ENCODE measurements at regions not wholly inside any gene's neighbourhood (a gene's known extent, or its start where the extent isn't known, plus 50 kb on each side); places are given as distances from the start of the nearest gene placed in this dataset.

- DNase-seq (ENCODE audit: low spot score): no peak
Measured at GRCh38 chr12:105803292-105803691, 335.5 kb downstream of the NUAK1 start.

- DNase-seq (ENCODE audit: low spot score): no peak
Measured at GRCh38 chr12:105804591-105805265, 334.0 kb downstream of the NUAK1 start.

- DNase-seq (ENCODE audit: low spot score): no peak
Measured at GRCh38 chr12:105805730-105806399, 332.9 kb downstream of the NUAK1 start.

- DNase-seq (ENCODE audit: low spot score): no peak
Measured at GRCh38 chr12:105806400-105806770, 332.4 kb downstream of the NUAK1 start.

- DNase-seq (ENCODE audit: low spot score): no peak
Measured at GRCh38 chr12:105812366-105812765, 326.4 kb downstream of the NUAK1 start.

GRCh38 chr12:105813201-105813600, 325.6 kb downstream of the NUAK1 start:
- no peak for DNase-seq (ENCODE audit: low spot score)

- DNase-seq (ENCODE audit: low spot score): no peak
Measured at GRCh38 chr12:105814283-105814682, 324.5 kb downstream of the NUAK1 start.

- DNase-seq (ENCODE audit: low spot score): no peak
Measured at GRCh38 chr12:105819549-105819948, 319.2 kb downstream of the NUAK1 start.

GRCh38 chr12:105820429-105821125, 318.2 kb downstream of the NUAK1 start:
- DNase-seq (ENCODE audit: low spot score): no peak

GRCh38 chr12:105822131-105823105, 316.3 kb downstream of the NUAK1 start:
- no peak for DNase-seq (ENCODE audit: low spot score)

GRCh38 chr12:105823810-105824209, 314.9 kb downstream of the NUAK1 start:
- DNase-seq (ENCODE audit: low spot score): no peak

GRCh38 chr12:105825141-105825540, 313.6 kb downstream of the NUAK1 start:
- no peak for DNase-seq (ENCODE audit: low spot score)

GRCh38 chr12:105831372-105831771, 307.4 kb downstream of the NUAK1 start:
- no peak for DNase-seq (ENCODE audit: low spot score)

GRCh38 chr12:105832021-105832420, 306.7 kb downstream of the NUAK1 start:
- no peak for DNase-seq (ENCODE audit: low spot score)

- no peak for DNase-seq (ENCODE audit: low spot score)
Measured at GRCh38 chr12:105832806-105833205, 305.9 kb downstream of the NUAK1 start.

- no peak for DNase-seq (ENCODE audit: low spot score)
Measured at GRCh38 chr12:105834496-105834895, 304.3 kb downstream of the NUAK1 start.

GRCh38 chr12:105835580-105836241, 303.0 kb downstream of the NUAK1 start:
- no peak for DNase-seq (ENCODE audit: low spot score)

GRCh38 chr12:105836242-105836622, 302.5 kb downstream of the NUAK1 start:
- DNase-seq (ENCODE audit: low spot score): no peak

GRCh38 chr12:105839629-105840127, 299.1 kb downstream of the NUAK1 start:
- no peak for DNase-seq (ENCODE audit: low spot score)

- DNase-seq (ENCODE audit: low spot score): no peak
Measured at GRCh38 chr12:105840384-105840783, 298.4 kb downstream of the NUAK1 start.

GRCh38 chr12:105841840-105842239, 296.9 kb downstream of the NUAK1 start:
- no peak for DNase-seq (ENCODE audit: low spot score)

Measured in left forelimb (tissue), 1 donor.